Smooth muscle cell (in vitro differentiated cells): ENCODE measurements at regions not wholly inside any gene's neighbourhood (a gene's known extent, or its start where the extent isn't known, plus 50 kb on each side); places are given as distances from the start of the nearest gene placed in this dataset.

Experiments
- DNase-seq: peaks from one replicate; lab custom pipeline; 2025; ENCODE audit not compliant: unreplicated experiment; lab: John Stamatoyannopoulos, UW
- H2AFZ ChIP-seq: fragments of 200-600 bp; sonication (generic); 2 replicates; pipeline ENCODE4 v1.6.0; 2016; ENCODE audit warnings: antibody characterized with exemption, low read depth, mild to moderate bottlenecking
- H3F3A ChIP-seq: fragments of 200-600 bp; sonication (generic); 2 replicates; pipeline ENCODE4 v1.6.0; 2017; ENCODE audit warnings: antibody characterized with exemption, low read depth
- H3K27ac ChIP-seq: fragments of 200-600 bp; sonication (generic); 2 replicates; pipeline ENCODE4 v1.5.1; 2016; ENCODE audit warnings: low read depth, mild to moderate bottlenecking
- H3K27me3 ChIP-seq: fragments of 200-600 bp; sonication (generic); 2 replicates; pipeline ENCODE4 v1.6.1; 2016; ENCODE audit warnings: low read depth, mild to moderate bottlenecking
- H3K36me3 ChIP-seq: fragments of 200-600 bp; sonication (generic); 2 replicates; pipeline ENCODE4 v1.5.1; 2016; ENCODE audit warnings: low read depth
- H3K4me1 ChIP-seq: fragments of 200-600 bp; sonication (generic); 2 replicates; pipeline ENCODE4 v1.5.1; 2016; ENCODE audit warnings: low read depth
- H3K4me2 ChIP-seq: fragments of 200-600 bp; sonication (generic); 2 replicates; pipeline ENCODE4 v1.6.0; 2016; ENCODE audit warnings: mild to moderate bottlenecking
- H3K4me3 ChIP-seq: fragments of 200-600 bp; sonication (generic); 2 replicates; pipeline ENCODE4 v1.5.1; 2016; ENCODE audit warnings: mild to moderate bottlenecking
- H3K79me2 ChIP-seq: fragments of 200-600 bp; sonication (generic); 2 replicates; pipeline ENCODE4 v1.6.0; 2016; ENCODE audit warnings: low read depth, mild to moderate bottlenecking
- H3K9ac ChIP-seq: fragments of 200-600 bp; sonication (generic); 2 replicates; pipeline ENCODE4 v1.6.0; 2016; ENCODE audit warnings: low read depth
- H3K9me3 ChIP-seq: fragments of 200-600 bp; sonication (generic); replicated peaks from 2 replicates; pipeline ENCODE4 v1.5.1; 2016; ENCODE audit warnings: low read depth
- H4K20me1 ChIP-seq: fragments of 200-600 bp; sonication (generic); 2 replicates; pipeline ENCODE4 v1.6.0; 2016; ENCODE audit warnings: low read depth
- CTCF ChIP-seq: fragments of 200-600 bp; sonication (generic); IDR thresholded peaks from 2 replicates; pipeline ENCODE4 v1.5.1; 2017; ENCODE audit warnings: borderline replicate concordance, mild to moderate bottlenecking, antibody characterized with exemption; ENCODE audit not compliant: insufficient read depth, poor library complexity, severe bottlenecking
- WGBS: methylation state at CpG from one replicate; pipeline ENCODE4 v1.1.7; 2016; ENCODE audit warnings: low lambda C conversion rate; 5-methylcytosine and 5-hydroxymethylcytosine counted together

DNA sequence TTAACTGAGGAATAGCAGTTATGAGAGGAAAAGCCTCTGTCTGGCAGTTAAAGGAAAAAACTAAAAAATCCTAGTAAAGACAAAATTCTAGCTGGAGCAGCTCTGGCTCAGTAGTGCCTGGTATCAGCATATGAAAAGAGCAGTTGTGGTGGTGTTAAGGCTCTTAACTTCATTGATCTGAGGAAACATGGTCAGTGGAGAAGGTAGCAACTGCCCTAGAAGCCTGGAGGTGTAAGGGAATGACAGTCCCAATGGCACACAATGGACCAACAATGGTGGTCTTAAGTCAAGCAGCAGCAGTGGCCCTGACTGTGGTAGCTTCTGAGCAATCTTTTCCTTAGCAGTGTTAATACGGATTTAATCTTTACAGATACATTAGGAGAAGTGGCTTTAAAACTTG lies 189.6 kb upstream of the POF1B start:
- WGBS = 65% methylated on average over 1 of the region's 1 CpG
- Histone ChIP-seq H3K9me3 (no peaks in the 10 kb centered on the region), H3K4me2 (no peak overlapping the region), H3K4me1 (no peaks in the 10 kb centered on the region), H3K27me3 (no peaks in the 10 kb centered on the region), H3F3A (no peaks in the 10 kb centered on the region), H4K20me1 (no peaks in the 10 kb centered on the region), H3K36me3 (no peaks in the 10 kb centered on the region), H3K4me3 (no peak overlapping the region), H3K27ac (no peak overlapping the region), H3K9ac (no peak overlapping the region), H3K79me2 (no peaks in the 10 kb centered on the region), H2AFZ (no peak overlapping the region)
- no peak for DNase-seq
- TF ChIP-seq CTCF = no peak

- no peak overlapping the region for H3K4me2 ChIP-seq
- no peaks in the 10 kb centered on the region for H3K4me1 ChIP-seq
- no peak overlapping the region for H3K4me3 ChIP-seq
- WGBS = 73% methylated on average over 7 of the region's 7 CpGs
- H3K27me3 ChIP-seq = no peaks in the 10 kb centered on the region
- no peak for TF ChIP-seq CTCF
- H3K36me3 ChIP-seq = no peaks in the 10 kb centered on the region
- no peak overlapping the region for H3K9ac ChIP-seq
- H3K9me3 ChIP-seq = no peaks in the 10 kb centered on the region
- no peaks in the 10 kb centered on the region for H3F3A ChIP-seq
- H3K79me2 ChIP-seq = no peaks in the 10 kb centered on the region
- DNase-seq = no peak
- no peaks in the 10 kb centered on the region for H4K20me1 ChIP-seq
- no peak overlapping the region for H2AFZ ChIP-seq
- no peak overlapping the region for H3K27ac ChIP-seq
These were observed 181.8 kb upstream of the POF1B start for GRCh38 chrX:85561231-85561630.

- Histone ChIP-seq H3K27ac (no peak overlapping the region), H3K9me3 (no peaks in the 10 kb centered on the region), H3K9ac (no peak overlapping the region), H3K27me3 (no peaks in the 10 kb centered on the region), H3F3A (no peaks in the 10 kb centered on the region), H3K4me2 (peak overlapping the region; percentile 60), H3K4me1 (no peaks in the 10 kb centered on the region), H4K20me1 (no peaks in the 10 kb centered on the region), H3K36me3 (no peaks in the 10 kb centered on the region), H2AFZ (peak overlapping the region; percentile 76), H3K4me3 (no peak overlapping the region), H3K79me2 (no peaks in the 10 kb centered on the region)
- WGBS = 13% methylated on average over 4 of the region's 4 CpGs
- DNase-seq = no peak
- peak; percentile 55 for TF ChIP-seq CTCF
These were observed 165.1 kb upstream of the POF1B start for GRCh38 chrX:85544609-85545008.

DNA sequence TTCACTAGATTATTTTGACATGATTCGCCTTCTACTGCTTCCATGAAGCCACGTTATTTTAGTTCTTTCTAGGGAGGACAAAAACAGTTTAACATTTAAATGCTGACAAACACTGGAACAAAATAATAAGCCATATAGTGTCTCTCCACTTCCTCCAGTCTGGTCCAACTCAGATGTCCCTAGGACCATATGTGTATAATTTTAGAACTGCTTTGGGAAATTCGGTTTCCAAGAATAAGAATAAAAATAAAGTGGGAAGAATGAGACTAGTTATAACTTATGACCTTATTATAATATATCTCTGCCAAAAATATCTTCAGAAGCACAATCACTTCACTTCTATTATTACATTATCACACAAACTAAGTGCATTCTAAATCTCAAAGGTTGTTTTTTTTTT lies 164.4 kb upstream of the POF1B start:
- H3K79me2 ChIP-seq = no peaks in the 10 kb centered on the region
- no peak overlapping the region for H3K4me3 ChIP-seq
- H3K36me3 ChIP-seq = no peaks in the 10 kb centered on the region
- H3K4me1 ChIP-seq = no peaks in the 10 kb centered on the region
- H3K9me3 ChIP-seq = no peaks in the 10 kb centered on the region
- TF ChIP-seq CTCF = no peak
- no peak overlapping the region for H3K27ac ChIP-seq
- no peaks in the 10 kb centered on the region for H3K27me3 ChIP-seq
- H3K9ac ChIP-seq = no peak overlapping the region
- WGBS = 65% methylated on average over 3 of the region's 3 CpGs
- no peaks in the 10 kb centered on the region for H3F3A ChIP-seq
- no peaks in the 10 kb centered on the region for H4K20me1 ChIP-seq
- H2AFZ ChIP-seq = no peak overlapping the region
- no peak overlapping the region for H3K4me2 ChIP-seq
- DNase-seq = no peak
